ENCODE measurements at regions not wholly inside any gene's neighbourhood (a gene's known extent, or its start where the extent isn't known, plus 50 kb on each side); places are given as distances from the start of the nearest gene placed in this dataset.

GRCh38 chr16:86929057-86929871 is 350.9 kb downstream of the FOXL1 start:
- H3K27me3 Mint-ChIP-seq (ENCODE audit: low read depth in 2 of 2): peaks cover 32 to 36% of the 10 kb centered on the region in 2 donors
- intact Hi-C loops (cut with micrococcal nuclease): no loop called here
- no peaks in the 10 kb centered on the region for H3K36me3 Mint-ChIP-seq
- ATAC-seq: no peak
- 11% methylated on average over 45 of the region's 45 CpGs for WGBS (ENCODE audit: insufficient coverage)
- no peaks in the 10 kb centered on the region for H3K9me3 Mint-ChIP-seq
- no peak for TF ChIP-seq CTCF (IDR thresholded peaks at IDR 0.05)
- Histone ChIP-seq H3K36me3 (ENCODE audit: control insufficient read depth, insufficient read depth, low read length) (no peaks in the 10 kb centered on the region), H3K4me1 (ENCODE audit: control insufficient read depth, insufficient read depth, low read length) (no peaks in the 10 kb centered on the region), H3K27me3 (ENCODE audit: control insufficient read depth, insufficient read depth, low read length) (peaks cover 34% of the 10 kb centered on the region), H3K27ac (ENCODE audit: low read length) (no peak overlapping the region), H3K4me3 (ENCODE audit: low read length) (no peak overlapping the region), H3K9me3 (ENCODE audit: control insufficient read depth, insufficient read depth, low read length) (no peaks in the 10 kb centered on the region)
- no peak overlapping the region for H3K27ac Mint-ChIP-seq
- DNase-seq: no peak
- peaks cover 0 to 7% of the 10 kb centered on the region in 2 donors for H3K4me1 Mint-ChIP-seq
- H3K4me3 Mint-ChIP-seq: no peak overlapping the region

GRCh38 chr16:86930001-86930400 is 351.7 kb downstream of the FOXL1 start:
- Histone ChIP-seq H3K27ac (ENCODE audit: low read length) (no peak overlapping the region), H3K36me3 (ENCODE audit: control insufficient read depth, insufficient read depth, low read length) (no peaks in the 10 kb centered on the region), H3K4me1 (ENCODE audit: control insufficient read depth, insufficient read depth, low read length) (peaks cover 3% of the 10 kb centered on the region), H3K4me3 (ENCODE audit: low read length) (no peak overlapping the region), H3K27me3 (ENCODE audit: control insufficient read depth, insufficient read depth, low read length) (peaks cover 31% of the 10 kb centered on the region), H3K9me3 (ENCODE audit: control insufficient read depth, insufficient read depth, low read length) (no peaks in the 10 kb centered on the region)
- no peak overlapping the region for H3K27ac Mint-ChIP-seq
- DNase-seq (no peak), ATAC-seq (no peak)
- H3K4me3 Mint-ChIP-seq: no peak overlapping the region
- H3K36me3 Mint-ChIP-seq: no peaks in the 10 kb centered on the region
- peaks cover 5 to 12% of the 10 kb centered on the region in 2 donors for H3K4me1 Mint-ChIP-seq
- H3K9me3 Mint-ChIP-seq: no peaks in the 10 kb centered on the region
- 47% methylated on average over 6 of the region's 8 CpGs for WGBS (ENCODE audit: insufficient coverage)
- no peak for TF ChIP-seq CTCF (IDR thresholded peaks at IDR 0.05)
- intact Hi-C loops (cut with micrococcal nuclease): no loop called here
- H3K27me3 Mint-ChIP-seq (ENCODE audit: low read depth in 2 of 2): peaks cover 32 to 35% of the 10 kb centered on the region in 2 donors

DNA sequence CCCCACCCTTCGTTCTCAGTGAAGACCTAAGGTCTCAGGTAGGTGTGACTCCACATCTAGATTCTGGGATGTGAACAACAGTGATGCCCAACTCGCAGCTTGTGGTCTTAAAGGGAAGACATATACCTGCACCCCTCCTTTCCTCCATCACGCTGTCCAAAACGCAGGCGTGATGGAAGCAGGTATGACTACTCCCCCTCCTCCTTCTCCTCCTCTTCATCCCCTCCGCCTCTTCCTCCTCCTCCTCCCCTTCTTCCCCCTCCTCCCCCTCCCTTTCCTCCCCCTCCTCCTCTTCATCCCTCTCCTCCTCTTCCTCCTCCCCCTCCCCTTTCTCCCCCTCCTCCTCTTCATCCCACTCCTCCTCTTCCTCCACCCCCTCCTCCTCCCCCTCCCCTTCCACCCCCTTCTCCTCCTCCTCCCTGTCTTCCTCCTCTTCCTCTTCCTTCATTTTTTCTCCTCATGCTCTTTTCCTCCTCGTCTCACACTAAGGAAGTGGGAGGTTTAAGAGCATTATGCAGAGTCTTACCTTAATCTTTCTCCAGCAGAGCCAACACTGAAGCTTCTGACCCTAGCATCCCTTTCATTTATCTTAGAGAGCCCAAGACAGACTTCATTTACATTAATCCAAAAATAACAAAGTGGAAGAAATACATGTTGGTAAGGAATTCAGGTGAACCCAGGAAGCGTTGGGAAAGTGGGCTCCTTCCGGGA is 352.5 kb downstream of the FOXL1 start:
- no peaks in the 10 kb centered on the region for H3K9me3 Mint-ChIP-seq
- no peak overlapping the region for H3K27ac Mint-ChIP-seq
- ATAC-seq (no peak), DNase-seq (no peak)
- H3K27ac ChIP-seq (ENCODE audit: low read length): no peak overlapping the region
- no peaks in the 10 kb centered on the region for H3K36me3 ChIP-seq (ENCODE audit: control insufficient read depth, insufficient read depth, low read length)
- H3K36me3 Mint-ChIP-seq: no peaks in the 10 kb centered on the region
- peaks cover 6 to 21% of the 10 kb centered on the region in 2 donors for H3K4me1 Mint-ChIP-seq
- peaks cover 3% of the 10 kb centered on the region for H3K4me1 ChIP-seq (ENCODE audit: control insufficient read depth, insufficient read depth, low read length)
- peaks cover 23% of the 10 kb centered on the region for H3K27me3 ChIP-seq (ENCODE audit: control insufficient read depth, insufficient read depth, low read length)
- H3K4me3 Mint-ChIP-seq: no peak overlapping the region
- 79% methylated on average over 8 of the region's 9 CpGs for WGBS (ENCODE audit: insufficient coverage)
- no peak for TF ChIP-seq CTCF (IDR thresholded peaks at IDR 0.05)
- intact Hi-C loops (cut with micrococcal nuclease): no loop called here
- H3K27me3 Mint-ChIP-seq (ENCODE audit: low read depth in 2 of 2): peaks cover 35 to 37% of the 10 kb centered on the region in 2 donors
- H3K4me3 ChIP-seq (ENCODE audit: low read length): no peak overlapping the region
- no peaks in the 10 kb centered on the region for H3K9me3 ChIP-seq (ENCODE audit: control insufficient read depth, insufficient read depth, low read length)

All from natural killer cell (primary cell).